Activated CD8-positive, alpha-beta memory T cell treated with anti-CD3 and anti-CD28 coated beads, Interleukin-2, amount 50 U/mL, for 24 hours (primary cell): ENCODE measurements at regions not wholly inside any gene's neighbourhood (a gene's known extent, or its start where the extent isn't known, plus 50 kb on each side); places are given as distances from the start of the nearest gene placed in this dataset.
"Not testable (repeated sequence)": the region's sequence is repeated elsewhere in the genome, so short reads cannot be mapped to it uniquely, and the experiment has no call there.

ENCODE experiments used
- DNase-seq: peaks from one replicate; pipeline ENCODE4 v3.0.0-alpha.2; 2020; ENCODE audit errors: extremely low read depth

- no peak for DNase-seq
These were observed 150.0 kb upstream of the KIF2A start for GRCh38 chr5:62155988-62156387.

DNA sequence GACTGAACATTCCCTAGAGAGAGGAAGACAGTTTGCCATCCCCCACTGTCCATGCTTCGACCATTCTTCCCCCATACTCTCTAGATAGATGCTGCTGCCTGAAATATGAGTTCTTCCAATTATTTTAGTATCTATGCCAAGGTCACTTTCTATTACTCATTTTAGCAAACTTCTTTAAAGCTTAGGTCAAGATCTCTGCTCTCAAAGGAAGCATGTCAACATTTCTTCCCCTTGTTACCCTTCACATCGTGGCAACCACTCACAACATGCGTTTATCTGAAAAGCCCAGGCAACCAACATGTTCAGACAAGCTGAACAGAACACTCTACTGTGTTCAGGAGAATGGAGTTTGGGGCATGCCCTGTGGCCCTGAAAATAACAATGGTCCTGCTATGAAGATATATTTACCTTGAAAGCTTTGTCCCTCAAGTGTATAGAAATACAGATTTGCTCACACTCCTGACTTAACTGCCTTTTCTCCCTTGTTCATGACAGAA, 138.4 kb upstream of the KIF2A start:
- no peak for DNase-seq

DNA sequence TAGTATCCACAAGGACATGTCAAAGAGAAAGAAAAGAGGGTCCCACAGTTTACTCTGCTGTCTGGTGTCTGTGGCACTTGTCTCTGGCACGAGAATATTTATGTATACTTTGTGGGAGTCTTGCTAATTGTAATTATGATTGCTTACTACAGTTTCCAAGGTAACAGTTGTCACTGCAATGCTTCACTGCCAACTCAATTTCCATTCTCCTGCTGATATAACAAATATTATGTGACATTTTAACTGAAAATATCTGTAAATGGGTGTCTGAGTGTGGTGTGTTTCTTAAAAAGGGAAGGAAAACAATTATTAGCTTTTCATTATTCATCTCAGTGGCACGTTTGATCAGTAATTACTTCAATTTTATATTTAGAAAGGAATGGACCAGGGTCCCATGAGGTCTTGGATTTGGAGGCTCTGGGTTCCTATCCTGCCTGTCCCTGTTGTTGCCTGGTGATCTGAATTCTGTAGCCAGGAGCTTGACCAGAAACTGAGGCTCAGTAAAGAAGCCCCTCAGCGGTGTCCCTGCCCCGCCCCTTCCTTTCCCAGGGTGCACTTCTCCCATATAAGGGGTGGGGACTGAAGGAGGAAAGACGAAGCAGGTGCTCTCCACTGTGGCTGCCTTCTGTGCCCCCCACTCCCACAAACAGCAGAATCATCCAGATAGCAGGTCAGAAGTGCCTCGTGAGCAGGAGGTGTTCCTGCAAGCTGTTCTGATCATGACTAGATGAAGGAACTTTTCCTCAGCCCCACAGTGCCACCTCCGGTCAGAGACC, 137.3 kb upstream of the KIF2A start:
- DNase-seq, result no peak

DNA sequence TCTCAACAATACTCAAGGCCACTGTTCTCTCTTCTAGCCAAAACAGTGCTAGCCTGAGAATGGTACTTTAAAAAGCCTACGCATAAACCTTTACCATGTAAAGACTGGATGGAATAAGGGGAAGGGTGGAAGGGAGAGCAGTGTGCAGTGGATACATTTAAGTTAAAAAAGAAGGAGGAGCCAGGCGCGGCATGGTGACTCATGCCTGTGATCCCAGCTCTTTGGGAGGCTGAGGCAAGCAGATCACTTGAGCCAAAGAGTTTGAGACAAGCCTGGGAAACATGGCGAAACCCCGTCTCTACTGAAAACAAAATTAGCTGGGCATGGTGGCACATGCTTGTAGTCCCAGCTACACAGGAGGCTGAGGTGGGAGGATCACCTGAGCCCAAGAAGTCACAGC, 127.7 kb upstream of the KIF2A start:
- no peak for DNase-seq

DNA sequence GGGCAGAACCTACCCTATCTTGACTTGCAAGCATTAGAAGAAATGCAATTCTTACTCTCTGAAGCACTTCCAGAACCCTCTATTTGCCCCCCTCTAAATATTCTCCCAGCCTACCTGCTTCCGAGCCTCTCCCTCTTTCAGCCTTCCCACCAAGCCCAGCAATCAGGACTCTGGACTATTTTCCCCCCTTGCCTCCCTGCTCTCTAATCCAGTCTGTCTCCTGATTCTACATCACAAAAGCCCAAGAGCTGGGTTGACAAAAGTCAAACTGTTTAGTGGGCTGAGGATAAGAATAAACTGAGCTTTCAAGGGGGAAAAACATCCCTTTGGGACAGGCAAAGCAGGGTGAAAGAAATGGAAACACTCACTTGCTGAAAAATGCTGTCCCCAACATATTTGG, 123.2 kb upstream of the KIF2A start:
- DNase-seq, result no peak

DNA sequence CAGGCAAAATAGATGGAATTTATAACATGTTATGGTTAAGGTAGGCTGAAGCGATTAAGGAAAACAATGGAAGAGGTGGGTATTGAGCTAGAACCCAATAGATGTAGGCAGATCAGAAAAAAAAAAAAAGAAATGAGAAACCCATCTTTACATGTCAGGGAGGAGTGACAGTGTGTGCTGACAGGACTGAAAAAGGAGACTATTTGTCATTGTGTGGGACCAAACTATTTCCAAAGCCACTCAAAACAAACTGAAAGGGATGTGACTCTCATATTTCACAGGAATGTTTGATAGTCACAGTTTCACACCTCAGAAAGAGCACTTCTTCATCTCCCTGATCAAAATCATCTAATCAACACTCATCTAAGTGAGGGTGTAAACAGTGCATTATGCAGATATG, 122.3 kb upstream of the KIF2A start:
- DNase-seq, result no peak

DNA sequence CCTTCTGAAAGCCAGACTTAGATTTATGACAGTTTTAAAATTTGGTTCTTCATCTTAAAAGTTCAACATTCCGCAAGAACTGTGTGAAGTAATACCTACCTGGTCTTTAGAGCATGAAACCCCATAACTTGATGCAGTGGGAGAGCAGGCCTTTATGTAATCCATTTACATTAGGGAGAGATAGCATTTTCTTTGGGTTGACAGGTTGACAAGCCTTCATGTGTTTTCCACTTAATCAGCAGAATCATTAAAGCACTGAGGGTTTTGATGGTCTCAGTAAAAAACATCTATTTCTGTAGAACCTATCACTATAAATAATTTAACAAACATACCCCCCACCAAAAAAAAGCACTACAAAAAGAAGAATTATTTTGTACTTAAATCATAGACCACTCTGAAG, 121.6 kb upstream of the KIF2A start:
- no peak for DNase-seq

DNA sequence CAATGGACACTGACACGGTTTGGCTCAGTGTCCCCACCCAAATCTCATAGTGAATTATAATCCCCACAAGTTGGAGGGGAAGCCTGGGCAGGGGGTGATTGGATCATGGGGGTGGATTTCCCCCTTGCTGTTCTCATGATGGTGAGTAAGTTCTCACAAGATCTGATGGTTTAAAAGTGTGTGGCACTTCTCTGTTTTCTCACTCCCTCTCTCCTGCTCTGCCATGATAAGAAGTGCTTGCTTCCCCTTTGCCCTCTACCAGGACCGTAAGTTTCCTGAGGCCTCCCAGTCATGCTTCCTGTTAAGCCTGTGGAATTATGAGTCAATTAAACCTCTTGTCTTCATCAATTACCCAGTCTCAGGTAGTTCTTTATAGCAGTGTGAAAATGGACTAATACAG, 115.8 kb upstream of the KIF2A start:
- DNase-seq, result no peak

DNA sequence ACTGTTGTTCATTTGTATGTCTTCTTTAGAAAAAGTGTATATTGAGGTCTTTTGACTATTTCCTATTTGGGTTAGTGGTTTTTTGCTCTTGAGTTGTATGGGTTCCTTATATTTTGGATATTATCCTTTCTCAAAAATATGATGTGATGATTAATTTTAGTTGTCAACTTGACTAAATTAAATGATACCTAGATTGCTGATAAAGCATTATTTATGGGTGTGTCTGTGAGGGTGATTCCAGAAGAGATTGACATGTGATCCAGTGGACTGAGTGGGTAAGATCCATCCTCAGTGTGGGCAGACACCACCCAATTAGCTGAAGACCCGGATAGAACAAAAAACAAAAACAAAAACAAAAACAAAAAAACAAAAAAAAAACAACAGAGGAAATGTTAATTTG, 115.1 kb upstream of the KIF2A start:
- no peak for DNase-seq

DNA sequence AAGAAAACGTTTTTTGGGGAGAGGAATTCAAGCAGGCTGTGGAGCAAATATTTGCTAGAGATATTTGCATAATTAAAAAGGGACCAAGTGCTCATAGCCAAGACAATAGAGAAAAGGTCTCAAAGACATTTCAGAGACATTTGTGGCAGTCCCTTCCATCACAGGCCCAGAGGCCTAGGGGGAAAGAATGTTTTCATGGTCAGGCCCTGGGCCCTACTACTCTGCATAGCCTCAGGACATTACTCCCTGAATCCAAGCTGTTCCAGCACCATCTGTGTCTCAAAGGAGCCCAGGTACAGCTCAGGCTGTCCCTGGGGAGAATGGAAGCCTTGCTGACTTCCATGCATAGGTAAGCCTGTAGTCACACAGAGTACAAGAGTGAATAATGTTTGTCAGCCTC, 113.0 kb upstream of the KIF2A start:
- no peak for DNase-seq

GRCh38 chr5:62196532-62196931, 109.5 kb upstream of the KIF2A start:
- DNase-seq, result not testable (repeated sequence)

- no peak for DNase-seq
These were observed 108.3 kb upstream of the KIF2A start for GRCh38 chr5:62197697-62198096.

- no peak for DNase-seq
These were observed 107.6 kb upstream of the KIF2A start for GRCh38 chr5:62198421-62198820.

- no peak for DNase-seq
These were observed 106.0 kb upstream of the KIF2A start for GRCh38 chr5:62199792-62200716.

GRCh38 chr5:62206150-62206829, 99.7 kb upstream of the KIF2A start:
- DNase-seq, result no peak

DNA sequence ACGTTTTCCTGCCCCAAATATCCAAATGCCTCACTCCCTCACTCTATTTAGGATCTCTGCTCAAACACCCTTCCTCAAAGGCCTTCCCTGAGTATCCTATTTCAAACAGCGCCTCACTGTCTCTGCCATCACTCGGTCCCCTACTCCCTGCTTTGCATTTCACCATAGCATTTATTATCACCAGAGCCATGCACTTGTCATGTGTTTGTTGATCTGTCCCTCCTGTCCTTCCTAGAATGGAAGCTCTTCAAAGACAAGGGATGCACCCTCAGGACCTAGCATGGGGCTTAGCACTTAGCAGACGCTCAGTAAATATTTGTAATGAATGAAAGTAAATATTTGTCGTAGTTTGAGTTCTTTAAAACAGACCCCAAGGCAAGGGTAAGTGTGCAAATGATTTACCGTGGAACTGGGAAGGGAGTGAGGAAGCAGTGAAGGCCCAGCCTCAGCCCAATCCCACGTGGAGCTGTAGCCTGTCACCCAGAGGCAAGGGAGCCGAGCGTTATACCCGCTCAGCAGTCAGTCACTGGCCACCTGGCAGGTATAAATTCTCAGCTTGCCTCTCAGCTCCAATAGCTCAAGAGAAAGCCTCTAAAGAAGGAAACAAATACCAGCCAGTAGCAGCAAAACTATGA, 97.7 kb upstream of the KIF2A start:
- no peak for DNase-seq

- no peak for DNase-seq
These were observed 94.6 kb upstream of the KIF2A start for GRCh38 chr5:62211405-62211804.

GRCh38 chr5:62212648-62213047, 93.4 kb upstream of the KIF2A start:
- DNase-seq, result no peak

- DNase-seq, result no peak
These were observed 91.3 kb upstream of the KIF2A start for GRCh38 chr5:62214701-62215100.

DNA sequence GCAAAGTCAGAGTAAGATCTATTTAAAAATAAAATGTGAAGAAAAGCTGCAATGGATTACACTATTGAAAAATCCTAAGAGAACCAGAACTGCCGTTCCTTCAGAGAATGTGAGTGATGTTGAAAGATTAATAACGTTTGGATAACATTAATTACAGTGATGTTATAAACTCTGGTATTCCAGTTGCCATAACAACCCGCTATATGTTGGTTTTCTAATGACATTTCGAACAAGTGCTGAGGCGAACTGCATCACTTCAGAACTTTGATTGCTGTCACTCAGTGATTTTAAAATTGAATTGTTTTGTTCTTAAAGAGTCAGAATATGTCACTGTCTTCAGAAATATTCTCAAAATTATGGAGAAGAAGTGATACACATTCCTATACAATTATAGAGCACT, 89.4 kb upstream of the KIF2A start:
- not testable (repeated sequence) for DNase-seq

DNA sequence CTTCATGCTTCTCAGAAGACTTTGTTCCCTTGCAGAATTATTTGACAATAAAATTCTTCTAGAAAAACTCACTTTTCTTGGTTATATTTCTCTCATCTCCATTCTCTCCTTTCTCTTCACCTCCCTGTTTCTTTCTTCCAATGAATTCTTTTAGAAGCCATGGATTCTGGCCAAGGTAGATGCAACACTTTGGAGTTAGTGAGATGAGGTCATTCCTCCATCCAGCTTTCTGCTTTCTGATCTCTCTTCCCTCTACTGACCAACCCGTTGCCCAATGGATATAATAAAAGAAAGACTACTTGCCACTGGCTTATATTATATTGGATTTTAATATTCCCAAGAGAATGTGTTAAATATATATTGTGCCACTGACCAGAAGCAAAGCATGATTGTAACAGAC, 88.9 kb upstream of the KIF2A start:
- DNase-seq, result not testable (repeated sequence)

- DNase-seq, result not testable (repeated sequence)
These were observed 87.1 kb upstream of the KIF2A start for GRCh38 chr5:62218860-62219259.
